GM19238 (cell line): ENCODE measurements at regions not wholly inside any gene's neighbourhood (a gene's known extent, or its start where the extent isn't known, plus 50 kb on each side); places are given as distances from the start of the nearest gene placed in this dataset.
"Not testable (repeated sequence)": the region's sequence is repeated elsewhere in the genome, so short reads cannot be mapped to it uniquely, and the experiment has no call there.

ENCODE experiments used
- DNase-seq: peaks from one replicate; pipeline ENCODE4 v3.0.0; 2011; ENCODE audit warnings: low spot score; ENCODE audit not compliant: insufficient read length

DNA sequence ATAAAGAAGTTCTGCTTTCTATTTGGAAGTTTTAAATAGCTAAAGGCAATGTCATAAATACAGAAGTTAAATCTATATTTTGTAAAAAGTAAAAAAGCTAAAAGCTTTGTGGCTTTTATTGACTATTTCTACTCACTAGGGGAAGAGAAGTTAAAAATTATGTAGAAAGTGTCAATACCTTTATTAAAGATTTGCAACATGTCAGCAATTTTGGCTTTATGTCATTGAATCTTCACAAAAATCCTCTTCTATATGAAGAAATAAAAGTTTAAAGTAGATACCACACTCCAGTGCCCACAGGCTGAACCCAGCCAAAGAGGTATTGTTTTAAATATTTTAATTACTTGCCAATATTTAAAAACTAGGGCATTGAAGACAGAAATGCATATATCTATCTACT, 160.6 kb upstream of the HSF2 start:
- DNase-seq, result no peak

DNA sequence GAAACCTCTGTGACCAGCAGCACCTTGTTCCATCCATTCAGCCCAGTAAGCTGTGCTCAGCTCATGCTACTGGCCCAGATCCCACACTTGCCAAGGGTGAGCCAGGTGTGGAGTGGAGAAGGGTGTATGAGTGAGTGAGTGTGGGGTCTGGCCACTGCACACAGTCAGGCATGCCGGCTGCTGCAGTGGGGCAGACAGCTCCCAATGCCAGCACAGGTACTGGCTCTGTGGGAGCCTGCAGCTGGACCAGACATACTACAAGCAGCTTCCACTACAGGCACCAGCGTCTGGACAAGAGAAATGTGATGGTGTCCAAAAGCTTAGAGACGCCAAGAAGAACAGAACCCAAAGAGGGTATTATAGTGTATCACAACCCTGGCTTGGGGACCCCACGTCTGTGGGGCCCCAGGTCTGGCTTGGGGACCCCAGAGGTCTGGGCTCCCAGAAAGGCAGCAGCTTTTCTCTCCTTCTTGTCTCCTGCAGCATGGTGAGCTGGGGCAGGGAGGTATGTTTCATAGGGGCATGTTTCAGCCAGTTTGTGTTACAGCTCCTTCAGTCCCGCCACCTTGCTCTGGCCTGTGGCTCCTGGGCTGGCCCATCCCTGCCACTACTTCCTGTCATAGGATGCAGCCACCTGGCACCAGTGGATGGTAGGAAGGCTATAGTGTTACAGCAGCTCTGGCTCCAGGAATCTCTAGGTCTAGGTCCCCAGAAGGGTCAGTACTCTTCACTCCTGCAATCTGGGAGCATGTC, 152.4 kb upstream of the HSF2 start:
- no peak for DNase-seq

- no peak for DNase-seq
These were observed 151.3 kb upstream of the HSF2 start for GRCh38 chr6:122248001-122248669.

- DNase-seq, result no peak
These were observed 150.6 kb upstream of the HSF2 start for GRCh38 chr6:122248844-122249243.

GRCh38 chr6:122258839-122259238, 140.6 kb upstream of the HSF2 start:
- DNase-seq, result no peak

- no peak for DNase-seq
These were observed 134.9 kb upstream of the HSF2 start for GRCh38 chr6:122264557-122264956.

GRCh38 chr6:122265755-122266154, 133.7 kb upstream of the HSF2 start:
- no peak for DNase-seq

DNA sequence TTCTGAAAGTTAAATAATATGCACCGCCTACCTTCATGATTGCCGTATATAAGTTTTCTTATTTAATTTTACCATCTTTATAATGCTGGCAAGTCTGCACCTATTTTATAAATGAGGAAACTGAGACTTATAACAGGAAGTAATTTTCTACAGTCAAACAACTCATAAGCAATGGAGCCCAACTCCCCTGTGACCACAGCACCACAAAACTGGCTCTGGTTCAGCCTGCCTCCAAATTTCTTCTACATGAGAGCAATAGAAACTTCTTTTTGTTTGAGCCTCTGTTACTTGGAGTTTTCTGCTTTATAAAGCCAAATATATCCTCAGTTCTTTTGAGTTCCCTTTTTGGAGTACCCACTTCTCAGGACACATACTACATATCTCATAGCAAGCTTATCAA, 131.1 kb upstream of the HSF2 start:
- no peak for DNase-seq

DNA sequence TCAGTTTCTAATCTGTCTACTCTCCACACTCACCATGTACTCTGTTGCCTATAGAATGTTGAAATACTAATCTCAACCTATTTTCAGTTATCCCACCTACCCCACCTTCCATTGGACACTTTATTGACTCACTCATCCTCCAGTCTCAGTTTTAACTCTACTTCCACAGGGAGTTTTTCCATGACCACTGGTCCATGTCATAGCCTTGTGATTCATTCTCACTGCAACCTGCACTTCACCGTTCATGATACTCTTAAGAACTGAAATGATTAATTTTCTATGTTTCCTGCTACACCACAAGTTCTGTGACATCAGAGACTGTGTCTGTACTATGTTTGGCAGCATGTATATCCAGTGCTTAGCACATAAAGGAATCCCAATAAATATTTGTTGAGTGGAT, 122.8 kb upstream of the HSF2 start:
- no peak for DNase-seq

DNA sequence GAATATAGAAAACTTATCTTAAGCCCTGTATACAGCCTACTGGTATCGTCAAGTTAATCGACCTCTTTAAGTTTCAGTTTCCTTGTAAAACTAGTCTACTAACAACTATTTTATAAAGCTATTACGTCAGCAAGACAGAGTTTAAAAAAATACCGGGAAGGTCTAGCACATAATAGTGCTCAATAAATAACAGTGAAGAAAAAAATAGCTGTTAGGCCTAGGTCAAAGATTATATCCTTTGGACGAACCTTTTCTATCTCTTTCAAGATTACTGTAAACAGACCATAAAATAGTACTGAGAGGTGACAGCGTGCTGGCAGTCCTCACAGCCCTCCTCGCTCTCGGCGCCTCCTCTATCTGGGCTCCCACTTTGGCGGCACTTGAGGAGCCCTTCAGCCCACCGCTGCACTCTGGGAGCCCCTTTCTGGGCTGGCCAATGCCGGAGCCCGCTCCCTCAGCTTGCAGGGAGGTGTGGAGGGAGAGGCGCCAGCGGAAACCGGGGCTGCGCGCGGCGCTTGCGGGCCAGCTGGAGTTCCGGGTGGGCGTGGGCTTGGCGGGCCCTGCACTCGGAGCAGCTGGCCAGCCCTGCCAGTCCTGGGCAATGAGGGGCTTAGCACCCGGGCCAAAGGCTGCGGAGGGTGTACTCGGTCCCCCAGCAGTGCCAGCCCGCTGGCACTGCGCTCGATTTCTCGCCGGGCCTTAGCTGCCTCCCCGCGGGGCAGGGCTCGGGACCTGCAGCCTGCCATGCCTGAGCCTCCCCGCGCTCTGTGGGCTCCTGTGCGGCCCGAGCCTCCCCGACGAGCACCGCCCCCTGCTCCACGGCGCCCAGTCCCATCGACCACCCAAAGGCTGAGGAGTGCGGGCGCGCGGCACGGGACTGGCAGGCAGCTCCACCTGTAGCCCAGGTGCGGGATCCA, 119.1 kb upstream of the HSF2 start:
- DNase-seq, result not testable (repeated sequence)

DNA sequence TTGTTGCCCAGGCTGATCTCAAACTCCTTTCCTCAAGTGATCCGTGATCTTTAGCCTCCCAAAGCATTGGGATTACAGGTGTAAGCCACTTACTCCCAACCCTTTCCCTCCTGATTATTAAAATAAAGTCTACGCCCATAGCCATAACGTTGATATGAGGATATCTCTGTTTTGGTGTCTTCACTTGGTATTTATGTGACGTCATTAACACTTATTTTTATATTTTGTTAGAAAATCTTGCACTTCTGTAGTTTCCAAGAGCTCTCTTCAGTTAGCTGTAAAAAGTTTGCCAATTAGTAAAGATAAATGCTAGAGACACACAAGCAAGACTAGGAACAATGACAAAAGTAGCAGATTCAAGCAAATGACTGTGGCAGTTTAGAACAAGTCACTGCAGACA, 115.6 kb upstream of the HSF2 start:
- no peak for DNase-seq

DNA sequence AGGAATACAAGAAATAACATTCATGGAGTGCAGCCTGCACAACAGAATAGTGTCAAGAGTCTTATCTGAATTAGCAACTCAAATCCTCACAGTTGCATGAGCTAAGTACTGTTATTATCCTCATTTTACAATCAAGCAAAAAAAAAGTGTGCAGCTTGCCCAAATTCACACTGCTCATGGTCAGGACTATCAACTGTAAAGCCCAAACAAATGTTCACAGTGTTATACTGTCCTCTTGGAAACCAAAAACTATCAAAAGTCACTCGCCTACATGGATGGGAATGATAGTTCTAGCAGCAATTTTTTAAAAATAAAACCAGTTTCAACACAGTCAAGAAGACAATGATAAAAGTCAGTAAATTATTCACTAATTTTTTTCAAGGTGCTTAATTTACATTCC, 114.6 kb upstream of the HSF2 start:
- no peak for DNase-seq

- no peak for DNase-seq
These were observed 114.0 kb upstream of the HSF2 start for GRCh38 chr6:122285292-122285913.

DNA sequence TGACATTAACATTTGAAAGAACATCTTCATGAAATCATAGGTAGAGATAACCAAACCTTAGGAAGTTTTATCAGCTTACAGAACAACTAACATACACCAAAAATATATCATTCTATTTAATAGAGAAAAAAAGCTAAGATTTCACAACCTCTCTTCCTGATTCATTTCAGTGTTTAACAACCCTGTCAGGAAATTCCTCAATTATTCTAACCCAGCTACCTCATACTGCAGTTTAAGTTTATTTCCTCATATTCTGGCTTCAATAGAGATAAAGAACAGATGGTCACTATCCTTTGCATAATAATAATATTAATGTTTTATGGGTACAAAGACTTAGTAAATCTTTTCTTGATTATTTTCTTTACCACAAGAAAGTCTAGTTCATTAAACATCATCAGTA, 112.9 kb upstream of the HSF2 start:
- DNase-seq, result no peak

- no peak for DNase-seq
These were observed 109.5 kb upstream of the HSF2 start for GRCh38 chr6:122289762-122290539.

- DNase-seq, result no peak
These were observed 102.4 kb upstream of the HSF2 start for GRCh38 chr6:122297010-122297409.

- DNase-seq, result no peak
These were observed 97.4 kb upstream of the HSF2 start for GRCh38 chr6:122302067-122302466.

DNA sequence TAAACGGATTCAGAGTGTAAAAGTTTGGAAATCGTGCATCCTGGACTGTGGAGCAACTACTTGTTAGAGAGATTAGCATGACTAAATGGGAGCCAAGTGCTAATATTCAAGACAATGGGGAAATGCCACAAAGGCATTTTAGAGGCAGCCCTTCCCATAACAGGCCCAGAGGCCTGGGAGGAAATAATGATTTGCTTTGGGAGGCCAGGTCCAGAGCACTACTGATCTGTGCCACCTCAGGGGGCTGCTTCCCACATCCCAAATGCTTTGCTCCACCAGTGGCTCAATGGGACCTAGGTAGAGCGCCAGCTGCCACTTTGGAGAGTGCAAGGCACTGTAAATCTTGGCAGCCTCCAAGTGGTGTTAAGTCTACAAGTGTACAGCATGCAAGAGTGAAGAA, 91.9 kb upstream of the HSF2 start:
- DNase-seq, result no peak

- DNase-seq, result no peak
These were observed 91.4 kb upstream of the HSF2 start for GRCh38 chr6:122308074-122308473.

- DNase-seq, result no peak
These were observed 83.6 kb upstream of the HSF2 start for GRCh38 chr6:122315842-122316241.

GRCh38 chr6:122322824-122323223, 76.6 kb upstream of the HSF2 start:
- no peak for DNase-seq
